ENCODE measurements at regions not wholly inside any gene's neighbourhood (a gene's known extent, or its start where the extent isn't known, plus 50 kb on each side); places are given as distances from the start of the nearest gene placed in this dataset.

GRCh38 chr13:87887459-87888123 lies 216.4 kb downstream of the SLITRK5 start:
- DNase-seq, result no peak
- H3K27ac Mint-ChIP-seq, result no peak overlapping the region
- H3K4me3 Mint-ChIP-seq, result no peak overlapping the region
- no peaks in the 10 kb centered on the region for H3K36me3 Mint-ChIP-seq (ENCODE audit: low read depth)
- H3K4me1 Mint-ChIP-seq (ENCODE audit: low read depth), result no peaks in the 10 kb centered on the region
- H3K27me3 Mint-ChIP-seq (ENCODE audit: low read depth), result no peaks in the 10 kb centered on the region
- intact Hi-C loops (cut with micrococcal nuclease), result no loop called here
- H3K9me3 Mint-ChIP-seq, result peaks cover 10% of the 10 kb centered on the region
- CTCF ChIA-PET, result no interaction called here

- Mint-ChIP-seq H3K4me1 (ENCODE audit: low read depth) (no peaks in the 10 kb centered on the region), H3K4me3 (no peak overlapping the region), H3K27me3 (ENCODE audit: low read depth) (no peaks in the 10 kb centered on the region), H3K36me3 (ENCODE audit: low read depth) (no peaks in the 10 kb centered on the region), H3K27ac (no peak overlapping the region), H3K9me3 (peaks cover 10% of the 10 kb centered on the region)
- intact Hi-C loops (cut with micrococcal nuclease), result no loop called here
- CTCF ChIA-PET, result no interaction called here
- no peak for DNase-seq
Measured at GRCh38 chr13:87889254-87889653, 218.1 kb downstream of the SLITRK5 start.

- no peaks in the 10 kb centered on the region for H3K27me3 Mint-ChIP-seq (ENCODE audit: low read depth)
- no peaks in the 10 kb centered on the region for H3K4me1 Mint-ChIP-seq (ENCODE audit: low read depth)
- H3K9me3 Mint-ChIP-seq, result no peaks in the 10 kb centered on the region
- CTCF ChIA-PET, result interaction anchor here (0.6 kb wide), 1 partner anchor 158 kb away, joined by 5 read pairs; no protein-coding TSS in a partner anchor
- no peak for DNase-seq
- intact Hi-C loops (cut with micrococcal nuclease), result no loop called here
- no peaks in the 10 kb centered on the region for H3K36me3 Mint-ChIP-seq (ENCODE audit: low read depth)
- H3K4me3 Mint-ChIP-seq, result no peak overlapping the region
- H3K27ac Mint-ChIP-seq, result no peak overlapping the region
Measured at GRCh38 chr13:87893186-87893585, 222.0 kb downstream of the SLITRK5 start.

- H3K9me3 Mint-ChIP-seq, result no peaks in the 10 kb centered on the region
- CTCF ChIA-PET, result no interaction called here
- no peaks in the 10 kb centered on the region for H3K4me1 Mint-ChIP-seq (ENCODE audit: low read depth)
- H3K27ac Mint-ChIP-seq, result no peak overlapping the region
- no peaks in the 10 kb centered on the region for H3K36me3 Mint-ChIP-seq (ENCODE audit: low read depth)
- H3K4me3 Mint-ChIP-seq, result no peak overlapping the region
- intact Hi-C loops (cut with micrococcal nuclease), result no loop called here
- DNase-seq, result no peak
- H3K27me3 Mint-ChIP-seq (ENCODE audit: low read depth), result no peaks in the 10 kb centered on the region
Measured at GRCh38 chr13:87894059-87894458, 222.9 kb downstream of the SLITRK5 start.

- no peak for DNase-seq
- H3K27me3 Mint-ChIP-seq (ENCODE audit: low read depth), result no peaks in the 10 kb centered on the region
- H3K4me3 Mint-ChIP-seq, result no peak overlapping the region
- H3K36me3 Mint-ChIP-seq (ENCODE audit: low read depth), result no peaks in the 10 kb centered on the region
- no peaks in the 10 kb centered on the region for H3K4me1 Mint-ChIP-seq (ENCODE audit: low read depth)
- CTCF ChIA-PET, result no interaction called here
- H3K9me3 Mint-ChIP-seq, result peaks cover 5% of the 10 kb centered on the region
- no peak overlapping the region for H3K27ac Mint-ChIP-seq
- intact Hi-C loops (cut with micrococcal nuclease), result no loop called here
Measured at GRCh38 chr13:87903553-87903952, 232.4 kb downstream of the SLITRK5 start.

GRCh38 chr13:87906411-87906810 lies 235.2 kb downstream of the SLITRK5 start:
- CTCF ChIA-PET, result no interaction called here
- H3K4me1 Mint-ChIP-seq (ENCODE audit: low read depth), result no peaks in the 10 kb centered on the region
- no peaks in the 10 kb centered on the region for H3K36me3 Mint-ChIP-seq (ENCODE audit: low read depth)
- H3K27ac Mint-ChIP-seq, result no peak overlapping the region
- intact Hi-C loops (cut with micrococcal nuclease), result no loop called here
- H3K27me3 Mint-ChIP-seq (ENCODE audit: low read depth), result no peaks in the 10 kb centered on the region
- H3K4me3 Mint-ChIP-seq, result no peak overlapping the region
- H3K9me3 Mint-ChIP-seq, result peaks cover 4% of the 10 kb centered on the region
- no peak for DNase-seq

- H3K9me3 Mint-ChIP-seq, result peaks cover 1% of the 10 kb centered on the region
- H3K36me3 Mint-ChIP-seq (ENCODE audit: low read depth), result no peaks in the 10 kb centered on the region
Measured at GRCh38 chr13:87907202-87907601, 236.0 kb downstream of the SLITRK5 start.

GRCh38 chr13:87919956-87920355 lies 248.8 kb downstream of the SLITRK5 start:
- Mint-ChIP-seq H3K36me3 (ENCODE audit: low read depth) (no peaks in the 10 kb centered on the region), H3K27ac (no peak overlapping the region), H3K27me3 (ENCODE audit: low read depth) (no peaks in the 10 kb centered on the region), H3K4me3 (no peak overlapping the region), H3K9me3 (peaks cover 10% of the 10 kb centered on the region), H3K4me1 (ENCODE audit: low read depth) (no peaks in the 10 kb centered on the region)
- CTCF ChIA-PET, result no interaction called here
- intact Hi-C loops (cut with micrococcal nuclease), result no loop called here
- DNase-seq, result no peak

More at GRCh38 chr13:87907202-87907601, 236.0 kb downstream of the SLITRK5 start:
- H3K27ac Mint-ChIP-seq, result no peak overlapping the region
- no peaks in the 10 kb centered on the region for H3K27me3 Mint-ChIP-seq (ENCODE audit: low read depth)
- no peak overlapping the region for H3K4me3 Mint-ChIP-seq
- CTCF ChIA-PET, result no interaction called here
- H3K4me1 Mint-ChIP-seq (ENCODE audit: low read depth), result no peaks in the 10 kb centered on the region
- DNase-seq, result no peak
- intact Hi-C loops (cut with micrococcal nuclease), result no loop called here

- Mint-ChIP-seq H3K4me1 (ENCODE audit: low read depth) (no peaks in the 10 kb centered on the region), H3K27ac (no peak overlapping the region), H3K4me3 (no peak overlapping the region), H3K27me3 (ENCODE audit: low read depth) (no peaks in the 10 kb centered on the region), H3K36me3 (ENCODE audit: low read depth) (no peaks in the 10 kb centered on the region), H3K9me3 (peaks cover 7% of the 10 kb centered on the region)
- DNase-seq, result no peak
- intact Hi-C loops (cut with micrococcal nuclease), result no loop called here
- CTCF ChIA-PET, result no interaction called here
Measured at GRCh38 chr13:87923753-87924152, 252.6 kb downstream of the SLITRK5 start.

- Mint-ChIP-seq H3K4me1 (ENCODE audit: low read depth) (no peaks in the 10 kb centered on the region), H3K27ac (no peak overlapping the region), H3K27me3 (ENCODE audit: low read depth) (no peaks in the 10 kb centered on the region), H3K36me3 (ENCODE audit: low read depth) (no peaks in the 10 kb centered on the region), H3K9me3 (peaks cover 12% of the 10 kb centered on the region), H3K4me3 (no peak overlapping the region)
- CTCF ChIA-PET, result no interaction called here
- DNase-seq, result no peak
- intact Hi-C loops (cut with micrococcal nuclease), result no loop called here
Measured at GRCh38 chr13:87925006-87925405, 253.8 kb downstream of the SLITRK5 start.

- no peaks in the 10 kb centered on the region for H3K36me3 Mint-ChIP-seq (ENCODE audit: low read depth)
- H3K27me3 Mint-ChIP-seq (ENCODE audit: low read depth), result no peaks in the 10 kb centered on the region
- H3K27ac Mint-ChIP-seq, result no peak overlapping the region
- CTCF ChIA-PET, result no interaction called here
- intact Hi-C loops (cut with micrococcal nuclease), result no loop called here
- no peaks in the 10 kb centered on the region for H3K9me3 Mint-ChIP-seq
- no peak overlapping the region for H3K4me3 Mint-ChIP-seq
- H3K4me1 Mint-ChIP-seq (ENCODE audit: low read depth), result no peaks in the 10 kb centered on the region
- DNase-seq, result no peak
Measured at GRCh38 chr13:87940776-87941175, 269.6 kb downstream of the SLITRK5 start.

- CTCF ChIA-PET, result no interaction called here
- no peaks in the 10 kb centered on the region for H3K9me3 Mint-ChIP-seq
- H3K27ac Mint-ChIP-seq, result no peak overlapping the region
- H3K4me3 Mint-ChIP-seq, result no peak overlapping the region
- no peaks in the 10 kb centered on the region for H3K36me3 Mint-ChIP-seq (ENCODE audit: low read depth)
- intact Hi-C loops (cut with micrococcal nuclease), result no loop called here
- no peaks in the 10 kb centered on the region for H3K27me3 Mint-ChIP-seq (ENCODE audit: low read depth)
- no peaks in the 10 kb centered on the region for H3K4me1 Mint-ChIP-seq (ENCODE audit: low read depth)
- DNase-seq, result no peak
Measured at GRCh38 chr13:87941226-87941625, 270.1 kb downstream of the SLITRK5 start.

- Mint-ChIP-seq H3K27ac (no peak overlapping the region), H3K4me1 (ENCODE audit: low read depth) (no peaks in the 10 kb centered on the region), H3K4me3 (no peak overlapping the region), H3K27me3 (ENCODE audit: low read depth) (no peaks in the 10 kb centered on the region), H3K36me3 (ENCODE audit: low read depth) (no peaks in the 10 kb centered on the region), H3K9me3 (no peaks in the 10 kb centered on the region)
- DNase-seq, result no peak
- CTCF ChIA-PET, result no interaction called here
- intact Hi-C loops (cut with micrococcal nuclease), result no loop called here
Measured at GRCh38 chr13:87942205-87942604, 271.0 kb downstream of the SLITRK5 start.

Data from activated naive CD4-positive, alpha-beta T cell treated with anti-CD3 and anti-CD28 coated beads for 36 hours (primary cell).